Osteoblast (primary cell): ENCODE measurements at regions not wholly inside any gene's neighbourhood (a gene's known extent, or its start where the extent isn't known, plus 50 kb on each side); places are given as distances from the start of the nearest gene placed in this dataset.

ENCODE experiments used
- DNase-seq: peaks from one replicate; pipeline ENCODE4 v3.0.0; 2011; ENCODE audit warnings: low spot score, mixed read lengths; ENCODE audit not compliant: insufficient read length; ENCODE audit errors: missing footprints
- H2AFZ ChIP-seq: 2 replicates; pipeline ENCODE4 v1.6.0; 2011; ENCODE audit warnings: mild to moderate bottlenecking, low read length
- H3K27ac ChIP-seq: 2 replicates; pipeline ENCODE4 v1.5.1; 2011; ENCODE audit warnings: mild to moderate bottlenecking, low read depth, low read length, moderate library complexity
- H3K27me3 ChIP-seq: 2 replicates; pipeline ENCODE4 v1.6.0; 2012; ENCODE audit warnings: mild to moderate bottlenecking, control low read depth, inconsistent platforms, low read length, moderate library complexity; ENCODE audit not compliant: insufficient read depth
- H3K36me3 ChIP-seq: 2 replicates; pipeline ENCODE4 v1.5.1; 2011; ENCODE audit warnings: mild to moderate bottlenecking, low read length, control low read depth, moderate library complexity; ENCODE audit not compliant: insufficient read depth
- H3K4me1 ChIP-seq: 2 replicates; pipeline ENCODE4 v1.5.1; 2011; ENCODE audit warnings: mild to moderate bottlenecking, low read length, control low read depth, moderate library complexity; ENCODE audit not compliant: insufficient read depth
- H3K4me2 ChIP-seq: 2 replicates; pipeline ENCODE4 v1.6.0; 2011; ENCODE audit warnings: mild to moderate bottlenecking, low read length; ENCODE audit not compliant: insufficient read depth
- H3K4me3 ChIP-seq: fragments of 200-600 bp; sonication (generic); 3 replicates; pipeline ENCODE4 v1.5.1; 2012; ENCODE audit warnings: mild to moderate bottlenecking, low read length, inconsistent platforms; ENCODE audit not compliant: insufficient read depth
- H3K79me2 ChIP-seq: 2 replicates; pipeline ENCODE4 v1.6.0; 2012; ENCODE audit warnings: mild to moderate bottlenecking, low read length, control low read depth, inconsistent platforms; ENCODE audit not compliant: insufficient read depth
- H3K9me3 ChIP-seq: 2 replicates; pipeline ENCODE4 v1.5.1; 2011; ENCODE audit warnings: low read depth, low read length, control low read depth
- H4K20me1 ChIP-seq: 2 replicates; pipeline ENCODE4 v1.6.0; 2012; ENCODE audit warnings: mild to moderate bottlenecking, low read length, control low read depth; ENCODE audit not compliant: insufficient read depth
- CTCF ChIP-seq: IDR thresholded peaks from 2 replicates; pipeline ENCODE4 v1.5.1; 2011; ENCODE audit warnings: mild to moderate bottlenecking, low read depth, low read length, moderate library complexity; ENCODE audit errors: extremely low read depth

GRCh38 chr22:48253136-48253535, 1490.7 kb downstream of the TBC1D22A start:
- Histone ChIP-seq H3K4me1 (no peaks in the 10 kb centered on the region), H3K4me3 (no peak overlapping the region), H3K79me2 (no peaks in the 10 kb centered on the region), H3K27ac (no peak overlapping the region), H2AFZ (no peak overlapping the region), H3K4me2 (no peak overlapping the region), H4K20me1 (no peaks in the 10 kb centered on the region), H3K27me3 (no peaks in the 10 kb centered on the region), H3K9me3 (peaks cover 4% of the 10 kb centered on the region), H3K36me3 (no peaks in the 10 kb centered on the region)
- no peak for TF ChIP-seq CTCF
- no peak for DNase-seq

GRCh38 chr22:48251629-48252028, 1489.2 kb downstream of the TBC1D22A start:
- no peak for TF ChIP-seq CTCF
- no peaks in the 10 kb centered on the region for H3K9me3 ChIP-seq
- H3K36me3 ChIP-seq: no peaks in the 10 kb centered on the region
- H2AFZ ChIP-seq: no peak overlapping the region
- no peak overlapping the region for H3K27ac ChIP-seq
- no peaks in the 10 kb centered on the region for H3K79me2 ChIP-seq
- no peak for DNase-seq
- no peaks in the 10 kb centered on the region for H3K4me1 ChIP-seq
- no peaks in the 10 kb centered on the region for H4K20me1 ChIP-seq
- H3K4me3 ChIP-seq: no peak overlapping the region
- H3K4me2 ChIP-seq: no peak overlapping the region
- H3K27me3 ChIP-seq: no peaks in the 10 kb centered on the region

GRCh38 chr22:48250937-48251530, 1488.6 kb downstream of the TBC1D22A start:
- no peak overlapping the region for H3K4me3 ChIP-seq
- no peak overlapping the region for H3K27ac ChIP-seq
- H3K79me2 ChIP-seq: no peaks in the 10 kb centered on the region
- DNase-seq: no peak
- no peak for TF ChIP-seq CTCF
- no peaks in the 10 kb centered on the region for H4K20me1 ChIP-seq
- no peaks in the 10 kb centered on the region for H3K27me3 ChIP-seq
- H3K36me3 ChIP-seq: no peaks in the 10 kb centered on the region
- H2AFZ ChIP-seq: no peak overlapping the region
- H3K4me2 ChIP-seq: no peak overlapping the region
- no peaks in the 10 kb centered on the region for H3K4me1 ChIP-seq
- H3K9me3 ChIP-seq: no peaks in the 10 kb centered on the region

- Histone ChIP-seq H2AFZ (no peak overlapping the region), H3K79me2 (no peaks in the 10 kb centered on the region), H3K4me3 (no peak overlapping the region), H3K36me3 (no peaks in the 10 kb centered on the region), H4K20me1 (no peaks in the 10 kb centered on the region), H3K27ac (no peak overlapping the region), H3K4me2 (no peak overlapping the region), H3K27me3 (no peaks in the 10 kb centered on the region), H3K4me1 (no peaks in the 10 kb centered on the region), H3K9me3 (no peaks in the 10 kb centered on the region)
- TF ChIP-seq CTCF: no peak
- DNase-seq: no peak
Measured at GRCh38 chr22:48250286-48250895, 1487.9 kb downstream of the TBC1D22A start.
